ENCODE measurements at regions not wholly inside any gene's neighbourhood (a gene's known extent, or its start where the extent isn't known, plus 50 kb on each side); places are given as distances from the start of the nearest gene placed in this dataset.

DNA sequence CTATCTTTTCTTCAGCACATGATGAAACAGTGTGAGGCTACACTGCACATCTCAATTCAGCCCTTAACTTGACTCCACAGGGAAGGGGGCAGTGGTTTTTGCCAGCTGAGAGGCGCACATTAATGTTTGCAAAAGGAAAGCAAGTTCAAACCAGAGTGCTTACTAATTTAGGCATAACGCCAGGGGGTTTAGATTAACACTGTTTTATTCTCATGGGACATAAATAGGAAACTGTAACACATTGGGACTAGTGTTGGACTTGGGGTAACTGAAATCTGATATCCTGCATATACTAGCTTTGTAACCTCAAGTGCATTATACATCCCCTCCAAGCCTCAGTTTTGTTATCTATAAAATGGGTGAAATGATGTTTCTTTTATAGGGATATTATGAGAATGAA is 821.2 kb upstream of the ID2 start:
- TF ChIP-seq TRIM28 (IDR thresholded peaks at IDR 0.05) (no peak), ZNF232 (CRISPR knock-in tag; IDR thresholded peaks at IDR 0.05) (no peak), ESRRA (IDR thresholded peaks at IDR 0.05; ENCODE audit: borderline replicate concordance, low read depth) (no peak), ZNF274 (IDR thresholded peaks at IDR 0.05; ENCODE audit: borderline replicate concordance, low read depth, low read length) (no peak), YY1 (IDR thresholded peaks at IDR 0.05; ENCODE audit: borderline replicate concordance in 1 of 3, control insufficient read depth in 1 of 3, extremely low read depth in 1 of 3, insufficient read depth in 3 of 3, insufficient read length in 1 of 3, insufficient replicate concordance in 2 of 3, low read depth in 1 of 3, low read length in 2 of 3) (no peak), L3MBTL2 (IDR thresholded peaks at IDR 0.05) (no peak), CEBPG (CRISPR knock-in tag; IDR thresholded peaks at IDR 0.05) (no peak), CEBPG (tag; conservative IDR thresholded peaks at IDR 0.05 in 1 of 2, IDR thresholded peaks at IDR 0.05 in 1 of 2) (no peak), FOXM1 (IDR thresholded peaks at IDR 0.05; ENCODE audit: low read depth) (no peak), FOXM1 (CRISPR knock-in tag; IDR thresholded peaks at IDR 0.05; ENCODE audit: low read depth) (no peak)
- TF ChIP-seq, protein P1, sequence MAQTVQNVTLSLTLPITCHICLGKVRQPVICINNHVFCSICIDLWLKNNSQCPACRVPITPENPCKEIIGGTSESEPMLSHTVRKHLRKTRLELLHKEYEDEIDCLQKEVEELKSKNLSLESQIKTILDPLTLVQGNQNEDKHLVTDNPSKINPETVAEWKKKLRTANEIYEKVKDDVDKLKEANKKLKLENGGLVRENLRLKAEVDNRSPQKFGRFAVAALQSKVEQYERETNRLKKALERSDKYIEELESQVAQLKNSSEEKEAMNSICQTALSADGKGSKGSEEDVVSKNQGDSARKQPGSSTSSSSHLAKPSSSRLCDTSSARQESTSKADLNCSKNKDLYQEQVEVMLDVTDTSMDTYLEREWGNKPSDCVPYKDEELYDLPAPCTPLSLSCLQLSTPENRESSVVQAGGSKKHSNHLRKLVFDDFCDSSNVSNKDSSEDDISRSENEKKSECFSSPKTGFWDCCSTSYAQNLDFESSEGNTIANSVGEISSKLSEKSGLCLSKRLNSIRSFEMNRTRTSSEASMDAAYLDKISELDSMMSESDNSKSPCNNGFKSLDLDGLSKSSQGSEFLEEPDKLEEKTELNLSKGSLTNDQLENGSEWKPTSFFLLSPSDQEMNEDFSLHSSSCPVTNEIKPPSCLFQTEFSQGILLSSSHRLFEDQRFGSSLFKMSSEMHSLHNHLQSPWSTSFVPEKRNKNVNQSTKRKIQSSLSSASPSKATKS (CRISPR knock-in tag; IDR thresholded peaks at IDR 0.05) = no peak
- TF ChIP-seq, protein P2, sequence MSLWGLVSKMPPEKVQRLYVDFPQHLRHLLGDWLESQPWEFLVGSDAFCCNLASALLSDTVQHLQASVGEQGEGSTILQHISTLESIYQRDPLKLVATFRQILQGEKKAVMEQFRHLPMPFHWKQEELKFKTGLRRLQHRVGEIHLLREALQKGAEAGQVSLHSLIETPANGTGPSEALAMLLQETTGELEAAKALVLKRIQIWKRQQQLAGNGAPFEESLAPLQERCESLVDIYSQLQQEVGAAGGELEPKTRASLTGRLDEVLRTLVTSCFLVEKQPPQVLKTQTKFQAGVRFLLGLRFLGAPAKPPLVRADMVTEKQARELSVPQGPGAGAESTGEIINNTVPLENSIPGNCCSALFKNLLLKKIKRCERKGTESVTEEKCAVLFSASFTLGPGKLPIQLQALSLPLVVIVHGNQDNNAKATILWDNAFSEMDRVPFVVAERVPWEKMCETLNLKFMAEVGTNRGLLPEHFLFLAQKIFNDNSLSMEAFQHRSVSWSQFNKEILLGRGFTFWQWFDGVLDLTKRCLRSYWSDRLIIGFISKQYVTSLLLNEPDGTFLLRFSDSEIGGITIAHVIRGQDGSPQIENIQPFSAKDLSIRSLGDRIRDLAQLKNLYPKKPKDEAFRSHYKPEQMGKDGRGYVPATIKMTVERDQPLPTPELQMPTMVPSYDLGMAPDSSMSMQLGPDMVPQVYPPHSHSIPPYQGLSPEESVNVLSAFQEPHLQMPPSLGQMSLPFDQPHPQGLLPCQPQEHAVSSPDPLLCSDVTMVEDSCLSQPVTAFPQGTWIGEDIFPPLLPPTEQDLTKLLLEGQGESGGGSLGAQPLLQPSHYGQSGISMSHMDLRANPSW (CRISPR knock-in tag; IDR thresholded peaks at IDR 0.05) = no peak
- TF ChIP-seq, protein P3, sequence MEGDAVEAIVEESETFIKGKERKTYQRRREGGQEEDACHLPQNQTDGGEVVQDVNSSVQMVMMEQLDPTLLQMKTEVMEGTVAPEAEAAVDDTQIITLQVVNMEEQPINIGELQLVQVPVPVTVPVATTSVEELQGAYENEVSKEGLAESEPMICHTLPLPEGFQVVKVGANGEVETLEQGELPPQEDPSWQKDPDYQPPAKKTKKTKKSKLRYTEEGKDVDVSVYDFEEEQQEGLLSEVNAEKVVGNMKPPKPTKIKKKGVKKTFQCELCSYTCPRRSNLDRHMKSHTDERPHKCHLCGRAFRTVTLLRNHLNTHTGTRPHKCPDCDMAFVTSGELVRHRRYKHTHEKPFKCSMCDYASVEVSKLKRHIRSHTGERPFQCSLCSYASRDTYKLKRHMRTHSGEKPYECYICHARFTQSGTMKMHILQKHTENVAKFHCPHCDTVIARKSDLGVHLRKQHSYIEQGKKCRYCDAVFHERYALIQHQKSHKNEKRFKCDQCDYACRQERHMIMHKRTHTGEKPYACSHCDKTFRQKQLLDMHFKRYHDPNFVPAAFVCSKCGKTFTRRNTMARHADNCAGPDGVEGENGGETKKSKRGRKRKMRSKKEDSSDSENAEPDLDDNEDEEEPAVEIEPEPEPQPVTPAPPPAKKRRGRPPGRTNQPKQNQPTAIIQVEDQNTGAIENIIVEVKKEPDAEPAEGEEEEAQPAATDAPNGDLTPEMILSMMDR (IDR thresholded peaks at IDR 0.05 in 2 of 3, conservative IDR thresholded peaks at IDR 0.05 in 1 of 3; ENCODE audit: insufficient read depth in 2 of 3, low read depth in 1 of 3, low read length in 3 of 3) = no peak
- TF ChIP-seq, protein P4, sequence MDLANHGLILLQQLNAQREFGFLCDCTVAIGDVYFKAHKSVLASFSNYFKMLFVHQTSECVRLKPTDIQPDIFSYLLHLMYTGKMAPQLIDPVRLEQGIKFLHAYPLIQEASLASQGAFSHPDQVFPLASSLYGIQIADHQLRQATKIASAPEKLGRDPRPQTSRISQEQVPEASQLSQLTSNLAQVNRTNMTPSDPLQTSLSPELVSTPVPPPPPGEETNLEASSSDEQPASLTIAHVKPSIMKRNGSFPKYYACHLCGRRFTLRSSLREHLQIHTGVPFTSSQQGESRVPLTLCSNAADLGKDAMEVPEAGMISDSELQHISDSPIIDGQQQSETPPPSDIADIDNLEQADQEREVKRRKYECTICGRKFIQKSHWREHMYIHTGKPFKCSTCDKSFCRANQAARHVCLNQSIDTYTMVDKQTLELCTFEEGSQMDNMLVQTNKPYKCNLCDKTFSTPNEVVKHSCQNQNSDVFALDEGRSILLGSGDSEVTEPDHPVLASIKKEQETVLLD (IDR thresholded peaks at IDR 0.05) = no peak

Measured in K562 (cell line).